Lower lobe of right lung (tissue), 2 donors: ENCODE measurements at regions not wholly inside any gene's neighbourhood (a gene's known extent, or its start where the extent isn't known, plus 50 kb on each side); places are given as distances from the start of the nearest gene placed in this dataset.

Source experiments
- ATAC-seq, 2 donors: fragments of 200-7000 bp; cut with Tn5 transposase; one replicate each; pipeline ENCODE4 v1.9.1; 2020 to 2022; ENCODE audit warnings: mild to moderate bottlenecking in 2 of 2, moderate library complexity in 2 of 2
- DNase-seq: peaks from one replicate; pipeline ENCODE4 v3.0.0-alpha.2; 2020
- H3K27ac ChIP-seq: fragments of 200-600 bp; one replicate; pipeline ENCODE4 v1.8.0; 2022
- H3K27me3 ChIP-seq: fragments of 200-600 bp; one replicate; pipeline ENCODE4 v1.8.0; 2022; ENCODE audit warnings: low read depth
- H3K36me3 ChIP-seq: fragments of 200-600 bp; one replicate; pipeline ENCODE4 v1.8.0; 2022; ENCODE audit warnings: mild to moderate bottlenecking
- H3K4me1 ChIP-seq: fragments of 200-600 bp; one replicate; pipeline ENCODE4 v1.8.0; 2022
- H3K4me3 ChIP-seq: fragments of 200-600 bp; one replicate; pipeline ENCODE4 v1.8.0; 2022; ENCODE audit warnings: mild to moderate bottlenecking
- H3K9me3 ChIP-seq: fragments of 200-600 bp; one replicate; pipeline ENCODE4 v1.8.0; 2022
- CTCF ChIP-seq: fragments of 200-600 bp; IDR thresholded peaks from one replicate; pipeline ENCODE4 v1.8.0; 2022; ENCODE audit warnings: antibody characterized with exemption, mild to moderate bottlenecking
- intact Hi-C: fragments of 100-400 bp; cut with DNase I; formaldehyde crosslinking; loops from one replicate; pipeline ENCODE4 v1.11.0; 2022
- donor health status: DM: no; HTN: yes; CAD: no; lungs with severe emphysema.

GRCh38 chr3:168425936-168426595 lies 330.3 kb upstream of the GOLIM4 start:
- TF ChIP-seq CTCF, result no peak
- Histone ChIP-seq H3K4me1 (no peaks in the 10 kb centered on the region), H3K36me3 (no peaks in the 10 kb centered on the region), H3K9me3 (no peaks in the 10 kb centered on the region), H3K27me3 (no peaks in the 10 kb centered on the region), H3K27ac (no peak overlapping the region), H3K4me3 (no peak overlapping the region)
- no peak for DNase-seq
- intact Hi-C loops, result no loop called here
- no peak for ATAC-seq

- Histone ChIP-seq H3K9me3 (no peaks in the 10 kb centered on the region), H3K27ac (no peak overlapping the region), H3K36me3 (no peaks in the 10 kb centered on the region), H3K27me3 (no peaks in the 10 kb centered on the region), H3K4me1 (no peaks in the 10 kb centered on the region), H3K4me3 (no peak overlapping the region)
- ATAC-seq (peak in 1 of 2 donors; percentile 78), DNase-seq (no peak)
- intact Hi-C loops, result no loop called here
- no peak for TF ChIP-seq CTCF
Measured at GRCh38 chr3:168424059-168424734, 328.5 kb upstream of the GOLIM4 start.

- intact Hi-C loops, result no loop called here
- Histone ChIP-seq H3K9me3 (no peaks in the 10 kb centered on the region), H3K27ac (no peak overlapping the region), H3K27me3 (no peaks in the 10 kb centered on the region), H3K36me3 (no peaks in the 10 kb centered on the region), H3K4me1 (no peaks in the 10 kb centered on the region), H3K4me3 (no peak overlapping the region)
- DNase-seq, result no peak
- no peak for TF ChIP-seq CTCF
- ATAC-seq, result no peak
Measured at GRCh38 chr3:168422843-168423242, 327.1 kb upstream of the GOLIM4 start.

- no peak for DNase-seq
Measured at GRCh38 chr3:168419091-168419490, 323.4 kb upstream of the GOLIM4 start.

GRCh38 chr3:168417016-168417415 lies 321.3 kb upstream of the GOLIM4 start:
- H3K27ac ChIP-seq, result no peak overlapping the region
- H3K4me3 ChIP-seq, result no peak overlapping the region
- intact Hi-C loops, result no loop called here
- TF ChIP-seq CTCF, result no peak
- no peaks in the 10 kb centered on the region for H3K36me3 ChIP-seq
- DNase-seq (no peak), ATAC-seq (peak in 1 of 2 donors; percentile 80)
- no peaks in the 10 kb centered on the region for H3K9me3 ChIP-seq
- H3K4me1 ChIP-seq, result no peaks in the 10 kb centered on the region
- H3K27me3 ChIP-seq, result no peaks in the 10 kb centered on the region

More at GRCh38 chr3:168419091-168419490, 323.4 kb upstream of the GOLIM4 start:
- no peaks in the 10 kb centered on the region for H3K27me3 ChIP-seq
- H3K4me3 ChIP-seq, result no peak overlapping the region
- H3K36me3 ChIP-seq, result no peaks in the 10 kb centered on the region
- no peak for TF ChIP-seq CTCF
- no peaks in the 10 kb centered on the region for H3K9me3 ChIP-seq
- ATAC-seq, result no peak
- intact Hi-C loops, result no loop called here
- H3K27ac ChIP-seq, result no peak overlapping the region
- H3K4me1 ChIP-seq, result no peaks in the 10 kb centered on the region
